ENCODE measurements at regions not wholly inside any gene's neighbourhood (a gene's known extent, or its start where the extent isn't known, plus 50 kb on each side); places are given as distances from the start of the nearest gene placed in this dataset.

DNA sequence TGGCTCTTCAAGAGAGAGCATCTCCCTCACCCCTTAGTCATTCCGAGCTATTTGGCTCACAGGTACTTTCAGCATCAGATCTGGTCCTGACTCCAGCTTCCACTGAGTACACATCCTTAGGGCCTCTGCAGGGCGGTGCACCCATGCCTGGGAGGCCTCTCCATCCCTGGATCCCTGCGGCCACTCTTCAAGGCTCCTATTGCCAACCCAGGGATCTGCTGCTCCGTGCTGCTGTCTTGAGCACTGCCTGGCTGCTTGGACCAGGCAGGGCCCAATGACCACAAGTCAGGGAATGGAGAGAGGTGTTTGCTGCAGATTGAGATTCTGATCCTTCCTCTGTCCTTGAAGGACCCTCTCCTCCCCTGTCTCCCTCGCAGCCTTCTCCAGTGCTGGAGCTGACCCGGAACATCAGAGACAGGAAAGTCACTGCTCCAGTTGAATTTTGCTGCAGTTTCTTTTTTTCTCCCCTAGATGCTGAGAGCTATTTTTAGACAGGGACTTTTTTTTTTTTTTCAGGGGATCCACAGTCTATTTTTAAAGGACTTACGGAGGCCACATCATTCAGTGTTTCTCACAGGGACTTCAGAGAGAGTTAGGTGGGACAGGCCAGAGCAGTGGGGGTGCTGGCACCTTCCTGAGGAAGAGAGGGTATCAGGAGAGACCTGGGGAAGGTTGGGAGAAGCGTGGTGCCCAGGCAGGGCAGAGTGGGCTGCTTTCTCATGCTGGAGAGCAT, 50.1 kb upstream of the KCNA1 start:
- DNase-seq: no peak
